HG03378 (cell line): ENCODE measurements at regions not wholly inside any gene's neighbourhood (a gene's known extent, or its start where the extent isn't known, plus 50 kb on each side); places are given as distances from the start of the nearest gene placed in this dataset.

Experiments
- ATAC-seq: cut with Tn5 transposase; IDR thresholded peaks from one replicate; pipeline ENCODE4 v1.9.1; 2021; ENCODE audit warnings: mild to moderate bottlenecking, moderate library complexity; ENCODE audit not compliant: unreplicated experiment

DNA sequence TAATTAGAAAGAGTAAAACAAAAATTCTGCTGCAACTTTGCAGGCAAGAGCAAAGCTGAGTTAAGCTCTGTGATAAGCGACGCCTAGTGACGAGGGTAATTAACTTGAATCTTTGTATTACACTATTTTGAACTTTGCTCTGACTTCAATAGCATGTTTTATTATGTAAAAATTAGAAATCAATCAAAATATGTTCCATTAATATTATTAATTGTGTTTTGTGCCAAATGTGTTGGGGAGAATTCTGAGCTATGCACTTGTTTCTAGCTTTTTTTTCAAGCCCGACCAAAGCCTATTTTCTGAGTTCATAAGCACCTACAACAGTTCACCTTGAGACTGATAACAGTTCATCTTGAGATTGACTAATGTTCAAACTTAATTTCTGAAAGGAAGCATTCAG, 90.1 kb upstream of the PDE3A start:
- ATAC-seq, result no peak

DNA sequence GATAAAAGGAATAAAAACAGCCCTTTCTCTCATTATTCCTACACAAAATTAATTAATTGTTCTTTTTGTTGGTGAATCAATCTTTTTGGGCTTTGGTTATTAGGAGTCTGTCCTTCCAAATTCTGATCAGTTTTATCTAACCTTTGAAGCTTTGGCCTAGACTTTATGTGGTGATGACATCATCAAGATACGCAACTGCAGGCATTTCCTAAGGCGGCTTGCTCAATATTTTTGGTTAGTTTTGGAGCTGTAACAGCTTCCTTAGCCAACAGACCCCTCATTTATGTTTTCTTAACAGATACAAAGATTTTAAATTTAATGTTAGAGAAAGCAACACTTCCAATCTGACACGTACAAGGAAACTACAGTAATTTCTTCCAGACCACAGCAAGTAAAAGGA, 87.8 kb upstream of the PDE3A start:
- ATAC-seq, result no peak

DNA sequence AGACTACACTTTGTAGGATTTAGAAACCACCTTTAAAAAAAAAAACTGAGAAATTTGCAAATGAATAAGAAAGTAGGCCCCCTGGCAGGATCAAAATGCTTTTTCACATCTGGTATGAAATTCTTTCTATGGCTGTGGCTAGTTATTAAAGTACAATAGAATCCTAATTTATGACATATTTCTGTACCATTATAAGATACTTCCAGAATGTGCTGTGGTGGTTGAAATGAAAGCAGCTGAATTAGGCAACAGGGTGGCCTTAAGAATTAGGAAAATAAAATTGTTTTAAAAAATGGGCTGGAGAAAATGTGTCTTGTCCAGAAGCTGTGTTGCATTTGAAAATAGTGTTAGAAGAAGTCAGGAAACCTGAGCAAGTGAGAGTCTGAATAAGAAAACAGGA, 85.9 kb upstream of the PDE3A start:
- no peak for ATAC-seq

DNA sequence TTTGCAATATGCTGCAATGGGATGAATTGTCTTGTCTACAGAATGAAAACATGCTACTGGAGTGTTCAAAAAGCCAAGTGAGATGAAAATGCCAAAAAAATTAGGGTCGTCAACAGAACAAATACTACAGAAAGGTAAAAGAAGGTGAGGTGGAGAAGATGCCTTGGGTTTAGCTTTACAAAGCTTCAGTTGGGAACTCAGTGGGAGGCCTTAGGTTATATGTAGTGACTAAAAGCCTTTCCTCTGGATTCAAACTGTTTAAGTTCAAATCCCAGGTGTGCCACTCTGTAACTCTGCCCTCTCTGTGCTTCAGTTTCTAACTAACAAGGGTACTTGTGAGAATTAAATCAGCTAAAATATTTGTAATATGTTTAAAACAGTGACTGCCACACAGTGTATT, 84.9 kb upstream of the PDE3A start:
- no peak for ATAC-seq

DNA sequence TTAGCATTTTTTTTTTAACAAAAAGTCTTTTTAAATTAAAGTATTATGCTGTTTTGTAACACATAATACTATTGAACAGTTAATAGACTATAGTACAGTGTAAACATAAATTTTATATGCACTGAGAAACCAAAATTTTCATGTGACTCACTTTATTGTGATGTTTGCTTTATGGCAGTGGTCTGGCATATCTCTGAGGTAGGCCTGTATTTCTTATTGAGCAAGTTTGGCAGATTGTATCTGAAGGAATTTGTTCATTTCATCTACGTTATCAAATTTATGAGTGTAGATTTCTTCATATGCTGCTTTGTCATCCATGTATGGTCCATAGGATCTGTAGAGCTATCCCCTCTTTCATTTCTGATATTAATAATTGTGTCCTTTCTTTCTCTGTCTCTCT, 78.8 kb upstream of the PDE3A start:
- ATAC-seq, result no peak

DNA sequence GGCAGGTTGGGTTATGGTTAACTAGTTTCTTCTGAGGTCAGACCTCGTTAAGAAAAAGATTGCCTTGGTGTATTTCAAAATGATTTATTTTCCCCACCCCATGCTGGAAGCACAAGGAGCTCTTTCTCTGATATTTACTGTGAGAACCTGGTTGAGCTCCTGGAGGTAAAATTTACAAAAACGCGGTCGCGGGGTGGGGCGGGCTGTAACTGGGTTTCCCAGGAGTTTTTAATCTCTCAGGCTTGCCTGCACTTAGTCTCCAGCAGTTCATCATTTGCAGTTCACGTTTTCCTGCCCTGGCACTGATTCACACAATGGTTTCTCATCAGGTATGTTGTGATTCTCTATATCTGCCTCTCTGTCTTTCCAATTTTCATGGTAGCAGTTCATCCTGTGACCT, 67.9 kb upstream of the PDE3A start:
- ATAC-seq, result no peak

DNA sequence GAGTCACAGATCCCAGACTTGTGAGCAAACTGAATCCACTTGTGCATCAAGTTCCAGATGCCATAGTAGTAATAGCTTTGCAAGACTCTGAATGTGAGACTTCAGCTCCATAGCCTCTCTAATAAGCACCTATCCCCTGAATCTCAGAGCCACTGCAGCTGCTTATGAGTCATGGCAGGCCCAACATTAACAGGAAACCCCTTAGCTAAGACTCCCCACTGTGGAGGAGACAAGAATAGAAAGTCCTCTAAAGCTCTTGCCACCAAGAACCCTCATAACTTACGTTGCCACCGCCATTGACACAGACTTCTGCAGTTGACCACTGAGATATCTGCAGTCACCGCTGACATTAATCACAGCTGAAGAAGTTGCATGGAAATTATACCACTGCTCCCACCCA, 62.9 kb upstream of the PDE3A start:
- ATAC-seq, result no peak

DNA sequence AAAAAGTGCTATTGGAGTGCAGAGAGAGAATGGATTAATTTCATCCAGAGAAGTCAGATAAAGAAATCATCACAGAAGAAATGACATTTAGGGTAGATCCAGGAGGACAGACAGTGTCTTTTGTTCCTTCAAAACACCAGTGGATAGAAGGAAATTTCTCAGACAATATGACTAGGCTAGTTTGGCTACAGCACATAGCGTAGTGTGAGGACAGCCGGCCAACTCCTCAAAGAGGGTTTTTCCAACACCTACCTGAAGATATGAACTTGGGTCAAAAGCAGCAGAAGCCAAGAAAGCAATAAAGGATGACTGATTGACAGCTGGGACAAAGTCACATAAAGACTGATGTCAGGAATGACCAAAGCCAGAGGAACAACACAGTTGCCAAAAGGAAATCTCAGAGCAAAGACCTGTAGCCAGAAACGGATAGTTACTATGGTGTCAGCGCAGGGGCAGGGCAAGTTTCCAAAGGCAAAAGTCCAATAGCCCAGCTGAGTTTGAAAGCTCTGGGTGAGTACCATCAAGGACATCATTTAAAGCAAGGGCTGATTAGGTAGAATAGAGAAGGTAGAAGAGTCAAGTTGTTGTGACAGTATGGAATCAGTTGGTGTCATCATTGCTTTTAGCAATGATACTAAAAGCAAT, 58.7 kb upstream of the PDE3A start:
- ATAC-seq, result no peak

DNA sequence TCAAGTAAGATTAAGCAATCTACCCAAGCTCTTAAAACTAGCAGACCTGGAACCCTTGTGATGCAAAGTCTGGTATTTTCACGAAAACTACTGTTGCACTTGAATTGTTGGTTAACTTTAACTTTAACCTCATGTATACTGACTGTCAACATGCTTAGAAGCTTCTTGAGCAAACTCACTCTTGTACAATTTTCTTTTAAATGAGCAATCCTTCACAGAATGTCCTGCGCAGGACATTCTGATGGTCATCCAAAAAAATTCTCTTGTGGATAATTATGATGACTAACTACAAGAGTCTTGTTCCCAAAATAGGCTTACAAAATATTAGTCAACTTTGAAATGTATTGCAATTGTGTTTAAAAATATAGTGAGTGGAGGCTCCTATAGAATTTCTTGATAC, 54.0 kb upstream of the PDE3A start:
- ATAC-seq, result no peak

DNA sequence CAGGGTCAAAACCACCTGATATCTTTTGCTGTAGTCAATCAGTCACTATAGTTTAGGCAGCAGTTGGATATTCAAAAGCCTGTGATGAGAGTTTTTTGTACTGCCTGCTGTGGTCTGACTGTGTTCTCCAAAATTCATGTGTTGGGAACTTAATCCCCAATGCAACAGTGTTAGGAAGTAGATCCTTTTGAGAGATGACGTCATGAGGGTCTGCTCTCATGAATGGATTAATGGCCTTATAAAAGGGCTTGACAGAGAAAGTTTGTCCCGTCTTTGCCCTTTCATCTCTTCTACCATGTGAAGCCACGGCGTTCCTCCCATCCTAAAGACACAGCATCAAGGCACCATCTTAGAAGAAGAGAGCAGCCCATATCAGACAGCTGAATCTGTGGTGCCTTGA, 50.8 kb upstream of the PDE3A start:
- ATAC-seq, result no peak
